HFF-Myc (cell line): ENCODE measurements at regions not wholly inside any gene's neighbourhood (a gene's known extent, or its start where the extent isn't known, plus 50 kb on each side); places are given as distances from the start of the nearest gene placed in this dataset.

Experiments
- DNase-seq: peaks from one replicate; pipeline ENCODE4 v3.0.0-alpha.2; 2011; ENCODE audit warnings: low read depth; ENCODE audit errors: extremely low read depth
- H3K4me3 ChIP-seq: replicated peaks from 2 replicates; pipeline ENCODE4 v1.5.1; 2011; ENCODE audit warnings: low read depth, mild to moderate bottlenecking, control low read depth, low read length
- TF ChIP-seq, protein P1 (sequence below): IDR thresholded peaks from 2 replicates; pipeline ENCODE4 v1.5.1; 2012; ENCODE audit warnings: mild to moderate bottlenecking, low read depth, low read length, control low read depth; ENCODE audit errors: missing control alignments

DNA sequence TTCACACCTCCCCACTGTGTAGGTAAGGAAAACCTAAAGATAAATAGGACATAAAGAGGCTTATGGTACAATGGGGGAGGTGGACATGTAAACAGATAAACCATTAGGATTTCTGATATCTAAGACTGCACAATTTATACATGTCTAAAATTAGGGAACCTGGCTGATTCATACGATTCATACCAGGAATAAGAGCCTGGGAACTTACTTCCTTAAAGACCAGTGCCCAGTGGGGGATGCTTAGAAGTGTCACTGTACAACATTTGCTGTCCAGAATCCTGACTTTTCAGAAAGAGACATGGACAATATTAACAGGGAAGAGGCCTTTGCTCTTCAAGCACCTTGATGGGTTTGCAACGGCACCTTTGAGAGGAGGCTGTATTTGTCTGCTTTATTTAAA lies 116.8 kb upstream of the KIT start:
- TF ChIP-seq, protein P1, sequence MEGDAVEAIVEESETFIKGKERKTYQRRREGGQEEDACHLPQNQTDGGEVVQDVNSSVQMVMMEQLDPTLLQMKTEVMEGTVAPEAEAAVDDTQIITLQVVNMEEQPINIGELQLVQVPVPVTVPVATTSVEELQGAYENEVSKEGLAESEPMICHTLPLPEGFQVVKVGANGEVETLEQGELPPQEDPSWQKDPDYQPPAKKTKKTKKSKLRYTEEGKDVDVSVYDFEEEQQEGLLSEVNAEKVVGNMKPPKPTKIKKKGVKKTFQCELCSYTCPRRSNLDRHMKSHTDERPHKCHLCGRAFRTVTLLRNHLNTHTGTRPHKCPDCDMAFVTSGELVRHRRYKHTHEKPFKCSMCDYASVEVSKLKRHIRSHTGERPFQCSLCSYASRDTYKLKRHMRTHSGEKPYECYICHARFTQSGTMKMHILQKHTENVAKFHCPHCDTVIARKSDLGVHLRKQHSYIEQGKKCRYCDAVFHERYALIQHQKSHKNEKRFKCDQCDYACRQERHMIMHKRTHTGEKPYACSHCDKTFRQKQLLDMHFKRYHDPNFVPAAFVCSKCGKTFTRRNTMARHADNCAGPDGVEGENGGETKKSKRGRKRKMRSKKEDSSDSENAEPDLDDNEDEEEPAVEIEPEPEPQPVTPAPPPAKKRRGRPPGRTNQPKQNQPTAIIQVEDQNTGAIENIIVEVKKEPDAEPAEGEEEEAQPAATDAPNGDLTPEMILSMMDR, result no peak
- no peak for DNase-seq
- no peak overlapping the region for H3K4me3 ChIP-seq

DNA sequence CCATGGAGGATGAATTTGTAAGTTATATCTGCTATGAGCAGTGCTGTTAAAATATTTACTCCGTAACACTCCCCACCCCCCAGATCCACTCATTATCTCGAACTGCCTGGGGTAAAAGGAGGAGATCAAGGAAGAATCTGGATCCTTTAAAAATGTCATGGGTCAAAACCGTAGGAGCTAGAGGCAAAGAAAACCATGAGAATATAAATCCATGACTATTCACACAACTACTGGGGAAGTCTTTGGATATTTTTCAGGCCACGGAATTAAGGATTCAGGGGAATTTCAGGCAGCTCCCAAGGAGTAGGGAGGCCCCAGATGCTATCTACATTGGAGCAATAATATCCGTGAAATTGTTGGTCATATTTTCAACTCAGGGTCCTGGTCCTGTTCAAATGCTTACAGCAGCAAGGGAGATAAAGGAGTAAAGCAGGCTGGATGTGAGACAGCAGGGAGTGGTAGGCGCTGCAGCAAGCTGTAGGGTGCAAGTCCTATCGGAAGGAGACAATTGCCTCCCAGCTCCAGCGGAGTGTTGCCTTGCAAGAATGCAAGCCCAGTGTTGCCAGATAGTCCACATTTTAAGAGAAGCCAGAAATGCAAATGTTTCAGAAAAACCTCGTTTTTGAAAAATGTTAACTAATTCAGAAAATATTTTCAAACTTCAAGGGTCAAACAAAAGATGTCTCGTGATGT lies 116.2 kb upstream of the KIT start:
- TF ChIP-seq, protein P1, result no peak
- H3K4me3 ChIP-seq, result no peak overlapping the region
- DNase-seq, result no peak

DNA sequence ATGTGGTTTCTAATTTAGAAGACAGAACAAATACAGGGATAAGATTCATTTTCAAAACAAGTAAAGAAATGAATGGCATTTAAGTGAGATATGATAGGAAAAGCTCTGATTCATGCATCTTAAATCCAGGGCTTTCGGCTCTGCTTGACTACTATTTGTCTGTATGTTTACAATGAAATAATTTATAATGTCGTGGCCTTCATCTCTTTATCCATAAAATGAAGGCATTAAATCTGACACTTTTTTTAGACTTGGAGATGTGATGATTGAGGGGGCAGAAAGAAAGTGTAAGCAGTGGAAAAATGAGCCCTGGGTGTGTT lies 115.7 kb upstream of the KIT start:
- no peak overlapping the region for H3K4me3 ChIP-seq
- TF ChIP-seq, protein P1, result no peak
- DNase-seq, result no peak

DNA sequence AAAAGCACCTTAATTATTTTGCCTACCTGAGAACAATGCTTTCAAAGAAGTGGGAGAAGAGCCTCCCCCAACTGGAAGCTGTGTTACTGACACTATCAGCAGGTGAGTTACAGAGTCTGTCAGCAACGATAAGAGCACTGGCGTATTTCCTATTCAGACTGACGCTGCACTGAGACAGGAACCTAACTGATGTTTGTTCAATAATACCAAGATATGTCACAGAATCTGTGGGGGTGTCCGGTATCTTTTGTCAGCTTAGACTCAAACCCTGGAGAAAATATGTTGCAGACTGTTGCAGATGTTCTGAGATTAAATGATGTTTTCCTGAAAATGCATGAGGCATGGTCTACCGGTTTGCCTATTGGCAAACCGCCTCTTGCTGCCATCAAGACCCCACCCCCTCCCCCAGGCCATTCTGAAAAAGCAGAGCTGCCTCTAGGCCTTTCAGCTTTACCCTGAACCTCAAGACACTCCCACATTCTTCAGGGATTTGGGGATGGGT lies 115.2 kb upstream of the KIT start:
- TF ChIP-seq, protein P1, result no peak
- DNase-seq, result no peak
- no peak overlapping the region for H3K4me3 ChIP-seq

DNA sequence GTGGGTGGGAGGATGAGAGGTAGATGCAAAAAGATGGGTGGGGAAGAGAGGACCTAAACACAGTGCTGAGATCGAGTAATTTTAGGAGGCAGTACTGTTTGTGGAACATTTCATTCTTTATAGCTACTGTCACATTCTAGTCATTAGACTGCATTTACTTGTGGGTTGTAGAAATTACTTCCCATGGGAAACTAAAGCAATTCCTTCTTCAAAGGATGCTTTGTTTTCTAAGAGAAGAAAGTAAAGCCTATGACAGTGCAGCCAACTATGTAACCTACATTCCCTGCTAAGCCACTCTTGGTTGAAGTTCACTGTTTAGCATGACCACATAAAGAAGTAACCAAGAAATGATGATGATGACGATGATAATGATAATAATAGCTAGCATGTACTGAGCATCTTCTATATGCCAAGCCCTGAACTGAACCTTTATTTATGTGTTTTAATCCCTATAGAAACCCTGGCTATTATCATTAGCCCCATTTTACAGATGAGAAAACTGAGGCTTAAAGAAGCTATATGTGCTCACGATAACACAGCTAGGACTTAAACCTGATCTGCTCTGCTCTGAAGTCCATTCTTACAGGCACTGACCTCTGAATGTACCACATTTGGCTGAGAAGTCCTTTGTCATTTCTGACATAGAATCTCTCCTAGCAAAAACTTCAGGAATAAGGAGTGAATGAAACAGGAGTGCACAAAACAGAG lies 114.5 kb upstream of the KIT start:
- DNase-seq, result no peak
- TF ChIP-seq, protein P1, result no peak
- no peak overlapping the region for H3K4me3 ChIP-seq

DNA sequence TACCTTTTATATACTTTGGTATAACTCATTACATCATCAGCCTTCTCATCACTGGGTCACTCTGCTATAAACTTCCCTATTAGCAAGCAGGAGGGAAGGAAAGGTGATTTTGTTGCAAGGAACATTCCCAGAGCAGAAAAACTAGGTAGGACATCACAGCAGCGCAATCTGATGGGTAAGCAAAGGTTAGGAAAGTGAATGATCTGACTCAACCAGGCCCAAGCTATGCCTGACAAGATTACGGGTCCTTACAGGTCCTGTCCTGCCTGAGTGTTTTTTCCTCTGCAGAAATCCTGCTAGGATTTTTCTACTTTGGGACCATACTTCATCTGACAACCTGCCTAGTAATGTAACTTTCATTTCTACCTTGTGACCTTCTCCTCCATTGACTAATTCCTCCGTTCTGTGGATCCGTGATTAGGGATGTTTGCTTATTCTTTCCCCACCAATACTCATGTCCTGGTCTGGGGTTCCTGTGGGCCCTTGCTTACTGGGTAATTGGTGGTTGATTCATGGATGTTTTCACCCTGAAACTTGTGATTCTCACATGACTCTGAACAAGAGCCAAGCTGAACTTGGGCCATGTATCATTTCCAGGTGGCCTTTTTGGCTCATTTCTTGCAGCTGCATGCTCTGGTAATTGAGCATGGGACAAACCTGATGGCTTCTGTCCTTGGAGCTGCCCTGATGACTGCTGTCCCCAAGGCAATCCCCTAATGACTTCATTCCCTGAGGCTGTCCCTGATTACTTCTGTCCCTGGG lies 111.9 kb upstream of the KIT start:
- TF ChIP-seq, protein P1, result no peak
- H3K4me3 ChIP-seq, result no peak overlapping the region
- DNase-seq, result no peak
